GM18870 (cell line): ENCODE measurements at regions not wholly inside any gene's neighbourhood (a gene's known extent, or its start where the extent isn't known, plus 50 kb on each side); places are given as distances from the start of the nearest gene placed in this dataset.
"Not testable (repeated sequence)": the region's sequence is repeated elsewhere in the genome, so short reads cannot be mapped to it uniquely, and the experiment has no call there.

Source experiments
- ATAC-seq: cut with Tn5 transposase; IDR thresholded peaks from one replicate; pipeline ENCODE4 v1.9.1; 2021; ENCODE audit warnings: moderate library complexity; ENCODE audit not compliant: unreplicated experiment

DNA sequence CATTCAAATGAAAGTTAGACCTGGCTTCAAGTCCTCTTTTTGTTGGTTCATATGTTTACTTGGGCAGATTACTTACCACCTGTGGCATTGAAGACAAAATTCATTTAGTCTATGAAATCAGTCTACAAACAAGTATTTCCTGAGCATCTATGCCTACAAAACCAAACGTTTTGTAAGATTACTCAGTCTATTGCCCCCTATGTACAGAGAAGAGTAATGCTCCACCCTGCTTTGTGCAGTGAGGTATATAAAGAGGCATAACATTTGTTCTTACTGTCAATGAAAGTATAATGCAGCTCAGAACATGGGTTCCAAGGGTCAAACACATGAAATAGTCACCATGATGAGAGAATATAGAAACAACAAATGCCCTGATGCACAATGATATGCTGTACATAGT, 580.7 kb downstream of the KIF4B start:
- ATAC-seq = no peak

DNA sequence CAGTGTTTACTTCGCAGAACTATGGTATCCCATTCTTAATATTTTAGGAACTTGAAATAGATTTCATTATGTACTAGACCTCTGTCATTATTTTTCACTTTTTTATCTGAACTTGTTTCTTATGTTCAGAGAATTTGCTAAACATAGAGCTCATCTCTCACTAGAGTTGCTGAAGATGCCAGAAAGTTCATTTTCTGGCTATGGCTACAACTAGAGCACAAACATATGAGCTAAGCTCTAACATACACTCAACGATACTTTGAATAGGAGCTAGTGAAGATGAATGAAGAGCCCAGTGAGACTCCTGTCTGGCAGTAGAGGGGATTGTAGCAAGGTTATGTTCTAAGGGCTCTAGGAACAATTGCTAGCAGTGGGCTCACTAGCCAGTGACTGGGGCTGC, 582.2 kb downstream of the KIF4B start:
- ATAC-seq = no peak

DNA sequence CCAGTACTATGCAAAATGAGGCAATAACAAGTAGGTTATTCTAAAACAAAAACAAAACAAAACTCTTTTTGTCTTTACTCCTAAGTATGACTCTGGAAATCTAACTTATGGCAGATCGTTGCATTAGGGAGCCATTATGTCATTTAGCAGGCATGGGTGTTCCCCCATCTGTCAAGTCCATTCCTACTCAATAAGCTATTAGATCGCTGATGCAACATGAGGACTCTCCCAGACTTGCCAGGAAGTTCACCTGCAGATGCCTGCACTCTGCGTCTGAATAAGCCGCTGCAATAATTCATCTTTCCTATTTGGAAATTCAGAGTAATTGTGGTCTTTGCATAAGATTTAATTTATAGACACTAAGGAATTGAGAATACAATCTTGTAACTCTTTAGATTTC, 585.0 kb downstream of the KIF4B start:
- ATAC-seq = no peak

DNA sequence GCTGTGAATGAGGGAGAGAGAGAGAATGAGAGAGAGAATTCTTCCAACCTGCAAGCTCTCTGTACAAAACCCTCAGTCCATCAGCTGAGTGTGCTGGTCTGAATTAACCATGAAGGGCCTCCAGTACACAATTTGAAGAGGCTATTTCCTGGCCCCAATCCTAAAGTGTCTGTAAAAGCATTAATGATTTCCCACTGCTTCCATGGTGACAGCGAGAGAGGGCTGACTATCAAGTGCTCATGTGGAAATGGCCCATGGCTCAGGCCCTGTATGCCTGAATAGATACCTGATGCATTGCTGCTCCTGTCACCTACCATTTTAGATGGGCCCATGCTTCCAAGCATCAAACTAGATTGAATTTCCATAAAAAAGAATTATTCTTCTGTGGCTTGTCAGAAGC, 592.4 kb downstream of the KIF4B start:
- ATAC-seq = no peak

DNA sequence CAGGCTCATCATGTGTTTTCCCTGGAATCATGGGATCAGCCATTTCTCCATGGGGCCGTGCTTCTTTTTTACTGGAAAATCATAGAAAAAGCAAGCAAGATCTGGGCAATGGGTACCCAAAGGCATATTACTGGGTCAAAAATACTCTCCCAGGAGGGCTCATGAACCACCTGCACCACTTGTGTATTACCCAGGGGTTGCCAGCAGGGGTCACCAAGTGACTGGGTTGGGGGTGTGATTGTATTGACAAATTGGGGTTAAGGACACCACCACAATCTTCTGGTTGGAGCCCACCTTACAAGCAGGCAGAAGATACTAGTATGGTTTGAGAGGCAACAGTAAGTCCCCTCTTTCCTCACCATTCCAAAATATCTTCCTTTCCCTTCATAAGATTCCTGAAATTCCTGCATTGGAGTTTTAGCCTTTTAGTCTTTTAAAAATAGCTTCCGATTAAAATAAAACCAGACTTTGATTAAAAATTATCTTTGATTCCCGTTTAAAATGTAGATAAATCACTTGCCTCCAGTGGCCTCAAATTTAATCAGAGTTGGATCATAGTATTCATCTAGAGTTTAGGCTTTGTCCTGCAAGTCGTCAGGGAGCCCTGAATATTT, 603.3 kb downstream of the KIF4B start:
- ATAC-seq = peak; percentile 57

DNA sequence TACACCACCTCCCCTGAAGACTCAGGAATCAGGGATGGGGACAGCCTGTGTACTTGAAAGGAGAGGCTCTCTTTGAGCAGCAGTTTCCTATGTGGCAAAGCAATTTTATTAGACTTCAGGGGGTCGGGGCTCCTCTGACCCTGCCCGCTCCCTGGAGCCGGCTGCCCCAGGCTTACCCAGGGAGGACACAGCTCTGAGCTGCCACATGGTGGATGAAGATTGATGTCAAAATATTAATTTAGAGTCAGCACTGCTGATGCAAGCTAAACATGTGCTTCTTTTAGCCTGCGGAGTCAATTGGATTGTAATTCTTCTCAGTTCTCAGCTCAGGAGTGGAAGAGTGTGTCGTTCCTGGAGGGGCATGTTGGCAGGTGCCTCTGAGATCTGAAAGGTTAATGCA, 606.1 kb downstream of the KIF4B start:
- ATAC-seq = no peak

DNA sequence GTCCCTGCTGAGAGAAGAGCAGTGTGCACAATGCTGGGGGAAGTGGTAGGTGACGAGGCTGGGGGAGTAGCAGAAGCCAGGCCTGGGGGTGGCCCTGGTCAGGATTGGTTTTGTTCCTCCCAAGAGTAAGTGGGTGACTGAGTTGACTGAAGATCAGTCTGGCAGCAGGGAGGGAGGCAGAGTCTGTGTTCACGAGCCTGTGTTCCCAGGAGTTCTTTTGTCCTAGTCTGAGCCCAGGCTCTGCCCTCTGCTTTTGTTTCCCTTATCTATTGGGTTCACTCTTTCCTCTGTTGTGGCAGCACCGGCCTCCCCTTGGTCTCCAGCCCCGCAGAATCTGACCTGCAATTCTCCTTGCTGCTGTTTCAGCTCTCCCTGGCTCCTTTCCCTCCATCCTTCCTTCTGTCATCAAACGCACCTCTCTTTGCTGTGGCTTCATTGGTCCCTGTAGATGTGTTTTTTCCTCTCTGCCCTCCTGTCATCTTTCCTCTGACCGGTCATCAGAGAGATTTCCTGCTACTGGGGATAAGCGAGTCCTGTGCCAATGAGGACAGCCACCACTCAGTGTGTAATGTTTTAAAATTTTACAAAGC, 607.4 kb downstream of the KIF4B start:
- no peak for ATAC-seq

DNA sequence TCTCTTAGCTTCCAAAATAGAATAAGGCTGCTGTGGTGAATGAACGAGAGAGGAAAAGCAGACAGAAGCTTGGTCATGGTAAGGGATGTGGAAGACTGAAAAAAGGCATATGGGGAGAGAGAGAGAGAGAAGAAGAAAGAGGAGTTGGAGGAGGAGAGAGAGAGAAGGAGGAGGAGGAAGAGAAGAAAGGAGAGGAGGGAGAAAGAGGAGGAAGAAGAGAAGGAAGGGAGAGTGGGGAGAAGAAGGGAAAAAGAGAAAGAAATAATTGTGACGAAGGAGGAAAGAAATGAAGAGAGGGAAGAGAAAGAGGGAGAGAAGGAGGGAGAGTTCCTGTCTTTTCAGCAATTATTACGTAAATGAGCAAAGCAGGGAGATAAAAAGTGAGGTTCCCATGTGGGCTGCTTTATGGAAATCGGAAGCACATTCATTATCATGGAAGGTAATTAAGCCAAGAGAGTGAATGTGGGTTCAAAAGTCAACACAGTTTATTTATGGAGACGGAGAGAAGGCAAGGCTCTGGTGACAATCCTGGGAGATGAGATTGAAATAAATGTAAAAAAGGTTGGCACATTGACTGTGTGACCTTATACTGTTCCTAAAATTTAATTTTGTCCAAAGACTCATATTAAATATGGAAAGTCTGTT, 611.2 kb downstream of the KIF4B start:
- no peak for ATAC-seq

DNA sequence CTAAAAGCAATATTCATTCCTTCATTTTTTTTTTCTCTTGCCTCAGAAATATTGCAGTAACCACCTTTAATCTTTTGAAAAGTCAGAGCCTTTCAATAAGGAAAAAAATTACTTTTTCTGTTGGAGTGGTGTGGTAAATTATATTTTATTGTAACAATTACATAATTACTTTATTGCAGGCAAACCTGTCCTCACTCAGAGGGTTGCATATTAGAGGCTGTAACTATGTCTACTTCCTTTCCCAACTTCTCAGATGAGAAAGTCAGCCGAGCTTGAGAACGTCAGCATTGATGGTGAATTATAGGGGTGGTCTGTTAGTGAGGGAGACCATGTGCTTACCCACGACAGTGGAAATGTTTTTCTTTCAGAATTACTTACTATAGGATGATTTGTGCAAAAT, 611.8 kb downstream of the KIF4B start:
- no peak for ATAC-seq

DNA sequence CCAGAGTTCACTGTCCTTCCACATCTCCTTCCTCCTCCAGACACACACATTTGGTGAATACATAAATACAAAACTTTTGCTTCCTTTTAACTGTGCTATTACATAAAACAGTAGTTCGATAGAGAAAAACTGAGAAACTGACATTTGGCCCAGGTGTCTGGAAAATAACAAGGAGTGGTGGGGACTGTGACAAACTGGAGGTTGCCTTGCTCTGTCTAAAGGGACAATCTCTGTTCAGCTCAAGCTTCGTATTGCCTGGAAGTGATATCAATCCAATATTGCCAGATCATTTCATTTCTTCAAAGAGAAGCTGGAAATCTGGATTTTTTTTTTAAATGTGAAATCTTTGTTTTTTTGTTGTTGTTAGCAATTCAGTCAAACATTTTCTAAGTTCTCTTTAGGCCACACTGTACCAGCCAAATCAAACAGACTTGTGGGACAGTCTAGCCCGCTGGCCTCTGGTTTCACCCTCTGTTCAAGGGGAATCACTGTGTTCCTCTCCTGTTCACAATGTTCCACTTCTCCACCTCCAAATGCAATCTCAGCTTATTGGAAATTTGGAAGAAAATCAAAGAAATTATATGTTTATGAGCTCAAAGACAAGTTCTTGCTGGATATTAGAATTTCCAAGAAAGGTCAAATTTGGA, 612.5 kb downstream of the KIF4B start:
- ATAC-seq = no peak

DNA sequence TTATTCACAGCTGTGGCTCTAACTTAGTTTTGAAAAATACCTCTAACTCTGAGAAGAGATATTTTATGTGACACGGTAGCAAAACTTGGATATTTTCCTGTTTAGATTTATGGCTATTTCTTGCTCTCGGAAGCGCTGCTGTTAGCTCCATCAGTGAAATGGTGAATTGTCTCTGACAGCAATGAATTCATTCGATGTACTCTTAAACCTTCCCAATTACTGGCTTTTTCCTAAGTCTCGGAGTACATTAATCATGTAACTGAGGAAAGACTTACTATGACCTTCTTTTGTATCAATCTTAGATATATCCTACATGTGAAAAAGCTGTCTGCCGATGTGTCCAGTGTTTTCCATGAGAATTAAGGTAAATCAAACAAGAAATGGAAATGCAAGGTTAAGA, 613.0 kb downstream of the KIF4B start:
- ATAC-seq = no peak

DNA sequence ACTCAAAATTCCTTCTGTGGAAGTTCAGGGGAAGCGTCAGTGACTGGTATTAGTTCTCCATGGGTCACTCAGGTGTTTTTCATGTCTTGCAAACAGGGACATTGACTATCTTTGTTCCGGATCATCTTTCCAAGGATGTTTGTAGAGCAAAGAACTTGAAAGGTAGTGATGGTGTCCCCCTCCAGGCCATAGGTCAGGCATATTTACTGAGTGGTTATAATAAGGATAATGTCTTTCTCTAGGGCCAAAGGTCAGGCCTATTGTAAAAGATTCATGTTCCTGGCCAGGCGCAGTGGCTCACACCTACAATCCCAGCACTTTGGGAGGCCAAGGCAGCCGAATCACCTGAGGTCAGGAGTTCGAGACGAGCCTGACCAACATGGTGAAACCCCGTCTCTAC, 614.8 kb downstream of the KIF4B start:
- no peak for ATAC-seq

DNA sequence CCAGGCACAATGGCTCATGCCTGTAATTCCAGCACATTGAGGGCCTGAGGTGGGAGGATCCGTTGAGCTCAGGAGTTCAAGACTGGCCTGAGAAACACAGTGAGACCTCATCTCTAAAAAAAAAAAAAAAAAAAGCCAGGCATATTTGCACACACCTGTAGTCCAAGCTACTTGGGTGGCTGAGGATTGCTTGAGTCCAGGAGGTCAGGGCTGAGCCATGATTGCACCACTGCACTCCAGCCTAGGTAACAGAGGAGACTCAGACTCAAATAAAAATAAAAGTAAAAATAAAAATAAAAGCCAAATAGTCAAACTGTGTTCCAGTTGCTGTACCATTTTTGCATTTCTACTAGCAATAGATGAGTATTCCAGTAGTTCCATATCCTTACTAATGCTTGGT, 616.0 kb downstream of the KIF4B start:
- no peak for ATAC-seq

DNA sequence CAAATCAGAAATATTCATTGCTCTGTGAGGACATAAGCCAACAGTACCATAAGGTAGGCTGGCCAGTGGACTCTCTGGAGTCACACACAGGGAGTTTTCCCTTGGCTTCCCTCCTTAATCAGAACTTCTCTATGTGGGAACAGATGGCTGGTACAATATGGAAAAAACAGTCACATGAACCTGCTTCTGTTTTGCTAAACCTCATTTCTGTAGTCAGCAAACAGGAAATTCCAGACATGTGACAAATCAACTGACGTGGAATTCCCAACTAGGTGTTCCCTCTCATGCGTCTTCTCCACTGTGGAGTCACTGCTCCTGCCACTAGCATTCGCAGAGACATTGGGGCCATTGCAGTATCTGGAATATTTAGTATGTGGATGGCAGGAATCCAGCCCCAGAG, 617.6 kb downstream of the KIF4B start:
- no peak for ATAC-seq

DNA sequence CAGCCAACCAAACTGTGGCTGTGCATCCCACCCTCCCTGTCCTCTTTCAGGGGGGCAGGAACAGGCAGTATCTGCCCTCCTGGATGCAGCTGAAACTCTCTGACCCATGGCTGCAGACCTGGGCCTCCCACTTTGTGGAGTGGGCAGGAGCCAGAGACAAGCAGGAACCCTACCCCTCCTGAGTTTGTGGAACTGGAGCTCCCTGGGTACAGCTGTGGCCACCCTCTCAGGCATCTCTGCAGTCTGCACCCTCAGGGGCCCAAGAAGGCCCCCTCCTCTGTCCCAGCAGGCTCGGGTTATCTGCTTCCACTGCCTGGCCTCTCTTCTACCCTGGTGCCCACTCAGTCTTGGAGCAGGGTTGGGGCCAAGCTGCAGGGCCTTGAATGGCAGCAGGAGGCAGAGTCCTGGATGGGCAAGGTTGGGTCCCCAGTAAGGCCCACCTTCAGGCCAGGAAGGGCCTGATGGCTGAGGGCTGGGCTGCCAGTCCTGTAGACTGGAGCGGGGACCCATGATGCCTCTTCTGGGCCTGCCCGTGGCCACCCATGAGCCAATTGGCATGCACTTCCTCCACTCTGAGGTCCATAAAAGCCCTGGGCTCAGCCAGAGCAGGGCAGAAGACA, 619.9 kb downstream of the KIF4B start:
- no peak for ATAC-seq

DNA sequence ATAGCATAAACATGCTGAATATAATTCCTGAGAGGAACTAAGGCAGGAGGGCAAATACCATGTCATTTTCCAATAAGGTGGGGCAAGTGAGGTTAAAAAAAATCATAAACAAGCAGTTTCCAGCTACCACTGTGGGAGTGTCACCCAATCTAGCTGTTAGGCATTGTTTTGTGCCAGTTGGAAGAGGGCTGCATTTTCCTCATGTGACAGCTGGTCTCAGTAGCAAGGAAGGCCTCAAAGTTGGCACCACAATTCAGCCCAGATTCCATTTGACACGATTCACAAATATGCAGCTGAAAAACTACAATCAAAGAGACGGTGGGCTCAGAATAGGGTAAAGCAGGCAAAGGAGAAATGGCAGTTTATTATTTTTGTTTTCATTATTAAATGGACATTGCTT, 636.1 kb downstream of the KIF4B start:
- ATAC-seq = no peak

DNA sequence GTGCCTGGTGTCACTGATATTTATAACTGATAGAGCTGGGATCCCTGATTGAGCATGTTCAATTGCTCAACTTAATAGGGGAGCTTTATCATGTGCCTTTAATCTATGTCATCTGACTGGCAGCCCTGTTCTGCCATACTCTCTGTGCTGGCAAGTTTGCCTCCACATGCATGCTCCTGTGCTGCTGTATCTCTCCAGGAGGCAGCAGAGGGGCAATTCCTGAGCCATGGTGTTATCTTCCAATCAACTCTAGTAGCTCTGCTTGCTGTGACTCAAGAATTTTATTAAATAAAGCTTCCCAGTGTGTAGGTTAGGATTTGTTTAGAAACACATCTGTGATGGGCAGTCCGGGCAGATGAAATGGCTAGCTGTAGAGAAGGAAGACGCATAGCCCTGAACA, 642.0 kb downstream of the KIF4B start:
- ATAC-seq = no peak

DNA sequence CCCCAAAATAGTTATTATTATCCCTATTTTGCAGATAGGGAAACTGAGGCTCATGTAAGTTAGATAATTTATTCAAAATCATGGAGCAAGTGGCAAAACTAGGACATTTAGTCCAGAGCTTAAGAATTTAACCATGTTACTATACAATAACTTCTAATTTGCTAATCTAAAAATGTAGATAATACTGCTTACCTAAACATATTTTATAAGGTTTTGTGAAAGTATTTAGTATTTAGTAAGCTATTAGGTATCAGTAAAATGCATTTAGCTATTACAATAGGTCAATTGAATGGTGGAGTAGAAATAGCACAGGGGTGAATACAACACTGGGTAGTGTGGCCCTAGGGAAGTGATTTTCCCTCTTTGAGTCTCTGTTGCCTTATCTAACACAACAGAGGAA, 648.3 kb downstream of the KIF4B start:
- no peak for ATAC-seq

DNA sequence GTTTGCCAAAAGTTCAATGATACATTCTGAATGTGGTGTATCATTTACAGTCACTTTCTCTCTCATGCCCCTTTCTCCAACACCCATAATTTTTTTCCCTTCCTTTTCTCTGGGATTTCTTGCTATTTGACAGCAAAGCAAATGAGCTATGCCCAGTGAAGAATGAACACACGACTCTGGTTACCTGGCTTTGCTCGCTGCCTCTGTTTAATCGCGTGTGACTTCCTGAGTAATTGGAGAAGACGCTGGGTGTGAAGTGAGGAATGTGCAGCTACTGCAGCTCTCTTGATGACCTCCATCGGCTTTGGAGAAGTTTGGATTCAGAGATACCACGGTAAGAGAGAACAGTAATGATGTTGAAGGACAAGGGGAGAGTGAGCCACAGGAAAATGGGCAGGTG, 651.8 kb downstream of the KIF4B start:
- no peak for ATAC-seq

DNA sequence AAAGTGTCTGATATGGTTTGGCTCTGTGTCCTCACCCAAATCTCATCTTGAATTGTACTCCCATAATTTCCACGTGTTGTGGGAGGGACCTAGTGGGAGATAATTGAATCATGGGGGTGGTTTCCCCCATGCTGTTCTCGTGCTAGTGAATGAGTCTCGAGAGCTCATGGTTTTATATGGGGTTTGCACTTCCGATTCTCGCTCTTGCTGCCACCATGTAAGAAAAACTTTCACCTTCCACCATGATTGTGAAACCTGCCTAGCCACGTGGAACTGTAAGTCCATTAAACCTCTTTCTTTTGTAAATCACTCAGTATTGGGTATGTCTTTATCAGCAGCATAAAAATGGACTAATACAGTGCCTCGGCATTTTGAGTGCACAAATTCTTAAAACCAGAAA, 655.0 kb upstream of the SGCD start:
- ATAC-seq = not testable (repeated sequence)

DNA sequence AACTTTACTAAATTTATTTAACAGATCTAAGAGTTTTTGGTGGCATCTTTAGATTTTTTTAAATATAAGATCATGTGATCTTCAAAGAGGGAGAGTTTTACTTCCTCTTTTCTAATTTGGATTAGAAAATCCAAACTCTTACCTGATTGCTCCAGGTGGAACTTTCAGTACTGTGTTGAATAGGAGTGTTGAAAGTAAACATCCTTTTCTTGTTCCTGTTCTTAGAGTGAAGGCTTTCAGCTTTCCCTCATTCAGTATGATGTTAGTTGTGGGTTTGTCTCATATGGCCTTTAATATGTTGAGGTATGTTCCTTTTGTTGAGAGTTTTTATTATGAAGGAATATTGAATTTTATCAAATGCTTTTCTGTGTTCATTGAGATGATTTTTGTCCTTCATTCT, 650.0 kb upstream of the SGCD start:
- peak; percentile 71 for ATAC-seq

DNA sequence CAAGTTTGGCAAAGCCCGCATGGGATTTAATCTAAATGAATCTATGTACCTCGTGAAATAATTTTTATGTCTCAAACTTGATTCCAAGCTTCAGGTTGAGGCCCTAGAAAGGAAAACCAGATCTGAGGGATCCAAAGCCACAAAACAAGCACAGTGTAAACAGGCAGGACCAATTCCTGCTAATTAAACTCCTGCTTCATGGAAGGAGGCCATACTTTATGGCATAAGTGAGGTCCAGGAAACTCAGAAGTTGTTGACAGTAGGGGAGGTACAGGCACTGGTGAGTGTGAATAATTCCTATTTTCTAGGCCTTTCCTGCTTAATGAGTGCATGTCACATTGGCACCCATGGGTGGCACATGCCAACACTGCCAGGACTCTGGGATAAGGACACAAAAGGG, 648.6 kb upstream of the SGCD start:
- no peak for ATAC-seq
